ENCODE measurements at regions not wholly inside any gene's neighbourhood (a gene's known extent, or its start where the extent isn't known, plus 50 kb on each side); places are given as distances from the start of the nearest gene placed in this dataset.

GRCh38 chr4:20615486-20616260 is 84.6 kb upstream of the PACRGL start:
- Mint-ChIP-seq H3K27ac (peak overlapping the region; percentile 74), H3K9me3 (no peaks in the 10 kb centered on the region), H3K4me1 (peaks cover 45% of the 10 kb centered on the region), H3K36me3 (ENCODE audit: low read depth) (peaks cover 72% of the 10 kb centered on the region), H3K4me3 (no peak overlapping the region), H3K27me3 (ENCODE audit: low read depth, poor library complexity) (peaks cover 5% of the 10 kb centered on the region)
- DNase-seq = no peak
- TF ChIP-seq CTCF (IDR thresholded peaks at IDR 0.05) = no peak

GRCh38 chr4:20616313-20616712 is 83.9 kb upstream of the PACRGL start:
- no peak for DNase-seq
- H3K4me1 Mint-ChIP-seq = peaks cover 45% of the 10 kb centered on the region
- peaks cover 66% of the 10 kb centered on the region for H3K36me3 Mint-ChIP-seq (ENCODE audit: low read depth)
- no peak for TF ChIP-seq CTCF (IDR thresholded peaks at IDR 0.05)
- peak overlapping the region; percentile 86 for H3K27ac Mint-ChIP-seq
- H3K27me3 Mint-ChIP-seq (ENCODE audit: low read depth, poor library complexity) = peaks cover 3% of the 10 kb centered on the region
- H3K9me3 Mint-ChIP-seq = no peaks in the 10 kb centered on the region
- no peak overlapping the region for H3K4me3 Mint-ChIP-seq

GRCh38 chr4:20616848-20617247 is 83.4 kb upstream of the PACRGL start:
- DNase-seq = no peak
- no peak for TF ChIP-seq CTCF (IDR thresholded peaks at IDR 0.05)
- Mint-ChIP-seq H3K27me3 (ENCODE audit: low read depth, poor library complexity) (peaks cover 3% of the 10 kb centered on the region), H3K4me3 (no peak overlapping the region), H3K36me3 (ENCODE audit: low read depth) (peaks cover 60% of the 10 kb centered on the region), H3K4me1 (peaks cover 45% of the 10 kb centered on the region), H3K9me3 (no peaks in the 10 kb centered on the region), H3K27ac (peak overlapping the region; percentile 86)

- peak overlapping the region; percentile 95 for H3K27ac Mint-ChIP-seq
- H3K27me3 Mint-ChIP-seq (ENCODE audit: low read depth, poor library complexity) = no peaks in the 10 kb centered on the region
- H3K4me1 Mint-ChIP-seq = peaks cover 51% of the 10 kb centered on the region
- peak; percentile 23 for DNase-seq
- no peak for TF ChIP-seq CTCF (IDR thresholded peaks at IDR 0.05)
- H3K36me3 Mint-ChIP-seq (ENCODE audit: low read depth) = peaks cover 56% of the 10 kb centered on the region
- H3K9me3 Mint-ChIP-seq = no peaks in the 10 kb centered on the region
- peak overlapping the region; percentile 54 for H3K4me3 Mint-ChIP-seq
Measured at GRCh38 chr4:20617678-20618396, 82.4 kb upstream of the PACRGL start.

- H3K4me1 Mint-ChIP-seq = peaks cover 51% of the 10 kb centered on the region
- no peaks in the 10 kb centered on the region for H3K27me3 Mint-ChIP-seq (ENCODE audit: low read depth, poor library complexity)
- H3K9me3 Mint-ChIP-seq = no peaks in the 10 kb centered on the region
- DNase-seq = peak; percentile 6
- H3K4me3 Mint-ChIP-seq = no peak overlapping the region
- no peak for TF ChIP-seq CTCF (IDR thresholded peaks at IDR 0.05)
- H3K36me3 Mint-ChIP-seq (ENCODE audit: low read depth) = peaks cover 48% of the 10 kb centered on the region
- H3K27ac Mint-ChIP-seq = peak overlapping the region; percentile 95
Measured at GRCh38 chr4:20618731-20619130, 81.5 kb upstream of the PACRGL start.
